ENCODE measurements at regions not wholly inside any gene's neighbourhood (a gene's known extent, or its start where the extent isn't known, plus 50 kb on each side); places are given as distances from the start of the nearest gene placed in this dataset.

DNA sequence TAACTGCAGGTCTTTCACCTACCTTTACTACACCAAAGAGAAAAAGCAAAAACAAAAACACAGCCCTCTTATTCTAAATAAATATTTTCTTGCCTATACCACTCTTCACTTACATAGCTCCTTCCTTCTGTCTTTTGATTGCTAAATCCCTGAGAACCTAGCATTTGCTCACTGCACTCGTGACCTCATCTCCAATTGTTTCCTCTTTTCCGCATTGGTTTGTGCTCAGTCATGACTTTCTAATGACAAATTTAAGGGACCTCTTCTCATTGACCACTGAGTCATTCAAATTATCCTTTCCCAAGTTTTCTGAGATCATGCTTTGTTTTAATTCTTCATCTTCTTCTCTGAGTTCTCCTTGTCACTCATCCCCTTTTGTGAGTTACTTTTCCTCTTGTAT lies 1697.1 kb downstream of the STIM2 start:
- Histone ChIP-seq H3K27ac (ENCODE audit: low read depth, low read length) (no peak overlapping the region), H3K9ac (ENCODE audit: low read depth, low read length) (no peak overlapping the region), H3K36me3 (ENCODE audit: control insufficient read depth, insufficient read depth, low read length) (no peaks in the 10 kb centered on the region), H3K4me1 (ENCODE audit: control insufficient read depth, insufficient read depth, low read length) (no peaks in the 10 kb centered on the region), H3K27me3 (ENCODE audit: control insufficient read depth, insufficient read depth, low read length) (no peaks in the 10 kb centered on the region), H3K4me3 (ENCODE audit: low read depth, low read length) (no peak overlapping the region), H3K9me3 (ENCODE audit: control insufficient read depth, insufficient read depth, low read length) (no peaks in the 10 kb centered on the region)

GRCh38 chr4:28558895-28559294 lies 1698.3 kb downstream of the STIM2 start:
- H3K9ac ChIP-seq (ENCODE audit: low read depth, low read length): no peak overlapping the region
- no peaks in the 10 kb centered on the region for H3K27me3 ChIP-seq (ENCODE audit: control insufficient read depth, insufficient read depth, low read length)

DNA sequence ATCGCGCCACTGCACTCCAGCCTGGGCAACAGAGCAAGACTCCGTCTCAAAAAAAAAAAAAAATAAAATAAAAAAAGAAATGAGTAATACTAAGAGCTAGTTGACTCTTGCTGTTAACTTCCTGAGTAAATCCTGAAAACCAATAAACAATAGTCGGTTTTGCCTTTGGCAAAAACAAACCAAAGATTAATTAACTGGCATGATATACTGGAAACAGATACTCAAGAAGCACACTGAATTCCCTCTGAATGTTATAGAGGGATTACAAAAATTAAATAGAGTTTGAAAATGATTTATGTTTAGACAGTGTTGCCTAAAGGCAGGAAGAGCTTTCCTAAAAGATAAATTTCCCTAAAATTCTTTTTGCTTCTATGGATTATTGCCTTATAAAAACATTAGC lies 1702.3 kb downstream of the STIM2 start:
- H3K9ac ChIP-seq (ENCODE audit: low read depth, low read length): no peak overlapping the region
- H3K9me3 ChIP-seq (ENCODE audit: control insufficient read depth, insufficient read depth, low read length): no peaks in the 10 kb centered on the region; the same call in 1 of the 2 replicates
- H3K36me3 ChIP-seq (ENCODE audit: control insufficient read depth, insufficient read depth, low read length): no peaks in the 10 kb centered on the region
- H3K27me3 ChIP-seq (ENCODE audit: control insufficient read depth, insufficient read depth, low read length): no peaks in the 10 kb centered on the region
- no peak overlapping the region for H3K4me3 ChIP-seq (ENCODE audit: low read depth, low read length)
- H3K4me1 ChIP-seq (ENCODE audit: control insufficient read depth, insufficient read depth, low read length): no peaks in the 10 kb centered on the region
- H3K27ac ChIP-seq (ENCODE audit: low read depth, low read length): no peak overlapping the region

More at GRCh38 chr4:28558895-28559294, 1698.3 kb downstream of the STIM2 start:
- H3K4me3 ChIP-seq (ENCODE audit: low read depth, low read length): no peak overlapping the region
- no peak overlapping the region for H3K27ac ChIP-seq (ENCODE audit: low read depth, low read length)
- H3K9me3 ChIP-seq (ENCODE audit: control insufficient read depth, insufficient read depth, low read length): no peaks in the 10 kb centered on the region
- no peaks in the 10 kb centered on the region for H3K4me1 ChIP-seq (ENCODE audit: control insufficient read depth, insufficient read depth, low read length)
- H3K36me3 ChIP-seq (ENCODE audit: control insufficient read depth, insufficient read depth, low read length): no peaks in the 10 kb centered on the region

- H3K27me3 ChIP-seq (ENCODE audit: control insufficient read depth, insufficient read depth, low read length): no peaks in the 10 kb centered on the region
- no peak overlapping the region for H3K27ac ChIP-seq (ENCODE audit: low read depth, low read length)
- H3K36me3 ChIP-seq (ENCODE audit: control insufficient read depth, insufficient read depth, low read length): no peaks in the 10 kb centered on the region
- H3K9me3 ChIP-seq (ENCODE audit: control insufficient read depth, insufficient read depth, low read length): peaks cover 5% of the 10 kb centered on the region
- H3K9ac ChIP-seq (ENCODE audit: low read depth, low read length): no peak overlapping the region
- no peak overlapping the region for H3K4me3 ChIP-seq (ENCODE audit: low read depth, low read length)
- H3K4me1 ChIP-seq (ENCODE audit: control insufficient read depth, insufficient read depth, low read length): no peaks in the 10 kb centered on the region
These were observed 1704.8 kb downstream of the STIM2 start for GRCh38 chr4:28565396-28565795.

GRCh38 chr4:28600958-28601357 lies 1740.3 kb downstream of the STIM2 start:
- peaks cover 7% of the 10 kb centered on the region; the same call in 1 of the 2 replicates for H3K4me1 ChIP-seq (ENCODE audit: control insufficient read depth, insufficient read depth, low read length)
- H3K9me3 ChIP-seq (ENCODE audit: control insufficient read depth, insufficient read depth, low read length): peaks cover 5% of the 10 kb centered on the region; the same call in 1 of the 2 replicates
- H3K27me3 ChIP-seq (ENCODE audit: control insufficient read depth, insufficient read depth, low read length): no peaks in the 10 kb centered on the region
- H3K36me3 ChIP-seq (ENCODE audit: control insufficient read depth, insufficient read depth, low read length): no peaks in the 10 kb centered on the region
- H3K27ac ChIP-seq (ENCODE audit: low read depth, low read length): no peak overlapping the region
- no peak overlapping the region for H3K9ac ChIP-seq (ENCODE audit: low read depth, low read length)
- no peak overlapping the region for H3K4me3 ChIP-seq (ENCODE audit: low read depth, low read length)

DNA sequence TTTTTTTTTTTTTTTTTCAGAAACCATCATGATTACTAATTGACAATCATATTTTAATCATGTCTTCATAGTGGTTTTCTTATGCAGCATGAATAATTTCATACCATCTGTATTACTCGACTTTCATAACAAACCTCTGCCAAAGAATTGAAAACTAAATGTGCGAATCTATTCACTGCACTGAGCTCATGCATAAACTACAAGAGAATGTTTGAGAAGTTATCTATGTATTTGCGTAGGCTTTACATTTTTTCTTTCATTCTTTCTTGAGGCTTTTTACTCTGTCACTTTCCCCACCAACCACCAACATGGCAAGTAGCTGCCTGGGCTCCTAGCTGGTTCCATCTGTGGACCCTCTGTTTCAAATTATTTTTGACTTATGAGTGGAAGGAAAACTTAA lies 1761.0 kb downstream of the STIM2 start:
- H3K27me3 ChIP-seq (ENCODE audit: control insufficient read depth, insufficient read depth, low read length): no peaks in the 10 kb centered on the region
- H3K9me3 ChIP-seq (ENCODE audit: control insufficient read depth, insufficient read depth, low read length): no peaks in the 10 kb centered on the region
- no peak overlapping the region for H3K9ac ChIP-seq (ENCODE audit: low read depth, low read length)
- H3K36me3 ChIP-seq (ENCODE audit: control insufficient read depth, insufficient read depth, low read length): no peaks in the 10 kb centered on the region
- no peak overlapping the region for H3K4me3 ChIP-seq (ENCODE audit: low read depth, low read length)
- H3K27ac ChIP-seq (ENCODE audit: low read depth, low read length): no peak overlapping the region
- H3K4me1 ChIP-seq (ENCODE audit: control insufficient read depth, insufficient read depth, low read length): no peaks in the 10 kb centered on the region

GRCh38 chr4:28636971-28637370 lies 1776.3 kb downstream of the STIM2 start:
- H3K27me3 ChIP-seq (ENCODE audit: control insufficient read depth, insufficient read depth, low read length): no peaks in the 10 kb centered on the region
- peaks cover 10% of the 10 kb centered on the region for H3K9me3 ChIP-seq (ENCODE audit: control insufficient read depth, insufficient read depth, low read length)
- no peaks in the 10 kb centered on the region for H3K36me3 ChIP-seq (ENCODE audit: control insufficient read depth, insufficient read depth, low read length)
- no peak overlapping the region for H3K9ac ChIP-seq (ENCODE audit: low read depth, low read length)
- H3K4me1 ChIP-seq (ENCODE audit: control insufficient read depth, insufficient read depth, low read length): no peaks in the 10 kb centered on the region
- no peak overlapping the region for H3K27ac ChIP-seq (ENCODE audit: low read depth, low read length)
- no peak overlapping the region for H3K4me3 ChIP-seq (ENCODE audit: low read depth, low read length)

GRCh38 chr4:28639747-28640146 lies 1779.1 kb downstream of the STIM2 start:
- H3K9ac ChIP-seq (ENCODE audit: low read depth, low read length): no peak overlapping the region

DNA sequence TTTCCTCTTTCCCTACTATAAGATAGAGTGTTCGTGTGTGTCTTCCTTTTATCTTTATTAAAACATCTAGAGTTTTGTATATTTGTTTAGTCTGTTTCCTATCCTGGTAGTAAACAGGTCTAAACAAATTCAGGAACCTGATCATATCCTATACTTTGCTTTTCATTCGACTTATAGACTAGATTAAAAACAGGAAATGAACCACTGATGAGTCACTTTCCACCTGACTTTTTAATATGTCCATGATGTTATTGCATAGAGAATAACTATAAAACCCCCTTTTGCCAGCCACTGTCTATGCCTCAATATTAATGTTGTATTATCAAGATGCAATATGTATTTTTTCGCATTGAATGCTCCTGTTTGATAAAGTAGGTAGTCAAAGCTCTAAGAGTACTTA lies 1794.0 kb downstream of the STIM2 start:
- no peaks in the 10 kb centered on the region for H3K36me3 ChIP-seq (ENCODE audit: control insufficient read depth, insufficient read depth, low read length)
- H3K27ac ChIP-seq (ENCODE audit: low read depth, low read length): no peak overlapping the region
- no peaks in the 10 kb centered on the region for H3K4me1 ChIP-seq (ENCODE audit: control insufficient read depth, insufficient read depth, low read length)
- no peak overlapping the region for H3K9ac ChIP-seq (ENCODE audit: low read depth, low read length)
- no peak overlapping the region for H3K4me3 ChIP-seq (ENCODE audit: low read depth, low read length)
- H3K9me3 ChIP-seq (ENCODE audit: control insufficient read depth, insufficient read depth, low read length): no peaks in the 10 kb centered on the region
- no peaks in the 10 kb centered on the region for H3K27me3 ChIP-seq (ENCODE audit: control insufficient read depth, insufficient read depth, low read length)

More at GRCh38 chr4:28639747-28640146, 1779.1 kb downstream of the STIM2 start:
- Histone ChIP-seq H3K4me3 (ENCODE audit: low read depth, low read length) (no peak overlapping the region), H3K27ac (ENCODE audit: low read depth, low read length) (no peak overlapping the region), H3K4me1 (ENCODE audit: control insufficient read depth, insufficient read depth, low read length) (no peaks in the 10 kb centered on the region), H3K9me3 (ENCODE audit: control insufficient read depth, insufficient read depth, low read length) (no peaks in the 10 kb centered on the region), H3K36me3 (ENCODE audit: control insufficient read depth, insufficient read depth, low read length) (no peaks in the 10 kb centered on the region), H3K27me3 (ENCODE audit: control insufficient read depth, insufficient read depth, low read length) (no peaks in the 10 kb centered on the region)

GRCh38 chr4:28665306-28665705 lies 1804.7 kb downstream of the STIM2 start:
- H3K36me3 ChIP-seq (ENCODE audit: control insufficient read depth, insufficient read depth, low read length): no peaks in the 10 kb centered on the region
- no peaks in the 10 kb centered on the region for H3K4me1 ChIP-seq (ENCODE audit: control insufficient read depth, insufficient read depth, low read length)
- no peak overlapping the region for H3K4me3 ChIP-seq (ENCODE audit: low read depth, low read length)
- H3K27ac ChIP-seq (ENCODE audit: low read depth, low read length): no peak overlapping the region
- H3K9ac ChIP-seq (ENCODE audit: low read depth, low read length): no peak overlapping the region
- H3K27me3 ChIP-seq (ENCODE audit: control insufficient read depth, insufficient read depth, low read length): no peaks in the 10 kb centered on the region
- no peaks in the 10 kb centered on the region for H3K9me3 ChIP-seq (ENCODE audit: control insufficient read depth, insufficient read depth, low read length)

DNA sequence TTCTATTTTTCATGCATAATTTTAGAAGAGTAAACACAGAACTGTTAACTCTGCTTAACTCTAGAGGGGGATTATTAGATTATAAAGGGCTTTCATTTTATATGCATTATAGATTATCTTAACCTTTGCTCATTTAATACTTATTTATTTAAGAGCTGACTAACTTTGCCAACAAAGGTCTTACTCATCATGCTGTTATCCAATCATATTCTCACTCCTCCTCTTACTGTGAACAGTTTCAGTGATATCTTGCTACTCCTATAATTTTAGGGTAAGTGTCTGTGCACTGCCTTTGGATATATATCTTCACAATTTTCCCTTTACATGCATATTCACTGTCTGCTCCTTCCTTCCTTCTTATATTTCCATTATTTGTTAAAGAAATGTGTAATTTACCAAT lies 1814.9 kb downstream of the STIM2 start:
- H3K27ac ChIP-seq (ENCODE audit: low read depth, low read length): no peak overlapping the region
- H3K4me3 ChIP-seq (ENCODE audit: low read depth, low read length): no peak overlapping the region
- H3K9me3 ChIP-seq (ENCODE audit: control insufficient read depth, insufficient read depth, low read length): no peaks in the 10 kb centered on the region
- no peaks in the 10 kb centered on the region for H3K27me3 ChIP-seq (ENCODE audit: control insufficient read depth, insufficient read depth, low read length)
- no peaks in the 10 kb centered on the region for H3K36me3 ChIP-seq (ENCODE audit: control insufficient read depth, insufficient read depth, low read length)
- no peak overlapping the region for H3K9ac ChIP-seq (ENCODE audit: low read depth, low read length)
- peaks cover 3% of the 10 kb centered on the region for H3K4me1 ChIP-seq (ENCODE audit: control insufficient read depth, insufficient read depth, low read length)

DNA sequence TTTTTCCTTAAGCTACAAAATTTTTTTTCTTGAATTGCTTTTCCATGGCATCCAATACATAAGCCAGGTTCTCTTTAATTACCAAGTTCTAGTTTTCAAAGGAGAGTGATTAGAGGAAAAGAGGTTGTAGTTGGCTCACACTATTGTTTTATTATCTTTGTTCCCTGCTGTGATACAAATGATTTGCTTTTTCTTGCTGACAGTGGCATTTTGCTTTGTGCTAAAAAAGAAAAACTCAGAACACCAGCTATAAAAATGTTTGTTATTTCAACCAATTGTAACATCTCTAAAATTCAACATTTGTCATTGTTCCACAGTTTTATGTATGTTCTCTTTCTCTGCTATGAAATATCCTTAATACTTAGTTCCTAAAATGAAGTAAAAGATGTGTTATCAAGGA lies 1817.2 kb downstream of the STIM2 start:
- no peak overlapping the region for H3K9ac ChIP-seq (ENCODE audit: low read depth, low read length)
- H3K27me3 ChIP-seq (ENCODE audit: control insufficient read depth, insufficient read depth, low read length): no peaks in the 10 kb centered on the region
- no peak overlapping the region for H3K4me3 ChIP-seq (ENCODE audit: low read depth, low read length)
- H3K36me3 ChIP-seq (ENCODE audit: control insufficient read depth, insufficient read depth, low read length): no peaks in the 10 kb centered on the region
- peaks cover 23% of the 10 kb centered on the region for H3K4me1 ChIP-seq (ENCODE audit: control insufficient read depth, insufficient read depth, low read length)
- H3K27ac ChIP-seq (ENCODE audit: low read depth, low read length): no peak overlapping the region
- no peaks in the 10 kb centered on the region for H3K9me3 ChIP-seq (ENCODE audit: control insufficient read depth, insufficient read depth, low read length)

Data from HUES48 (cell line).